Lung (tissue), 11 donors: ENCODE measurements at regions not wholly inside any gene's neighbourhood (a gene's known extent, or its start where the extent isn't known, plus 50 kb on each side); places are given as distances from the start of the nearest gene placed in this dataset.

ENCODE experiments used
- ATAC-seq: fragments of 200-7000 bp; cut with Tn5 transposase; one replicate; pipeline ENCODE4 v1.9.1; 2020; ENCODE audit warnings: moderate number of reproducible peaks; ENCODE audit not compliant: insufficient read depth, low FRiP score
- DNase-seq, 3 donors: peaks; one replicate each; pipeline ENCODE4 v3.0.0-alpha.2; 2013 to 2017
- H3K27ac ChIP-seq, 2 donors: one replicate each; pipeline ENCODE4 v1.5.1; 2013; ENCODE audit warnings: mild to moderate bottlenecking in 2 of 2, moderate library complexity in 2 of 2, control low read depth in 1 of 2, inconsistent platforms in 1 of 2, low read depth in 1 of 2, low read length in 1 of 2
- H3K27me3 ChIP-seq, 3 donors: one replicate each; pipeline ENCODE4 v1.5.1; 2013; ENCODE audit warnings: low read length in 2 of 3; ENCODE audit not compliant: control insufficient read depth in 3 of 3, insufficient read depth in 3 of 3
- H3K36me3 ChIP-seq, 4 donors: one replicate each; pipeline ENCODE4 v1.5.1; 2013; ENCODE audit warnings: low read length in 4 of 4, mild to moderate bottlenecking in 1 of 4, moderate library complexity in 1 of 4; ENCODE audit not compliant: control insufficient read depth in 4 of 4, insufficient read depth in 4 of 4
- H3K4me1 ChIP-seq, 5 donors: one replicate each; pipeline ENCODE4 v1.5.1; 2013; ENCODE audit warnings: low read length in 5 of 5, mild to moderate bottlenecking in 2 of 5, moderate library complexity in 1 of 5; ENCODE audit not compliant: control insufficient read depth in 5 of 5, insufficient read depth in 5 of 5
- H3K4me3 ChIP-seq: one replicate; pipeline ENCODE4 v1.5.1; 2013; ENCODE audit warnings: mild to moderate bottlenecking, control low read depth, moderate library complexity
- H3K9ac ChIP-seq, 2 donors: one replicate each; pipeline ENCODE4 v1.5.1; 2013; ENCODE audit warnings: low read length in 2 of 2, control low read depth in 1 of 2; ENCODE audit not compliant: insufficient read depth in 1 of 2
- H3K9me3 ChIP-seq, 4 donors: one replicate each; pipeline ENCODE4 v1.5.1; 2013; ENCODE audit warnings: low read length in 3 of 4, mild to moderate bottlenecking in 1 of 4, moderate library complexity in 1 of 4; ENCODE audit not compliant: control insufficient read depth in 4 of 4, insufficient read depth in 3 of 4
- CTCF ChIP-seq: IDR thresholded peaks from 2 replicates; pipeline ENCODE4 v1.5.1; 2012; ENCODE audit warnings: mild to moderate bottlenecking; ENCODE audit errors: control extremely low read depth, extremely low read depth
- WGBS, 2 donors: extraction: QIAGEN DNeasy Blood & Tissue Kit; methylation state at CpG; one replicate each; pipeline ENCODE4 v1.1.7; 2013; 5-methylcytosine and 5-hydroxymethylcytosine counted together
- donor health status: control.
- donor health status: control.
- donor health status: Bipolar disorder and iron deficiency.
- donor health status: healthy.
- donor health status: DM: yes; HTN: yes; CAD: no.

- Histone ChIP-seq H3K9me3 (no peaks in the 10 kb centered on the region), H3K27me3 (no peaks in the 10 kb centered on the region), H3K36me3 (no peaks in the 10 kb centered on the region), H3K4me1 (peaks cover 0 to 6% (median 0%) of the 10 kb centered on the region in 5 donors), H3K9ac (no peak overlapping the region), H3K4me3 (no peak overlapping the region), H3K27ac (no peak overlapping the region)
- 89 to 91% methylated on average over 8 of the region's 8 CpGs for WGBS, 2 donors
- no peak for ATAC-seq
- no peak for TF ChIP-seq CTCF
- no peak for DNase-seq
These were observed 91.6 kb downstream of the RHOB start for GRCh38 chr2:20538308-20539132.

- no peak overlapping the region for H3K9ac ChIP-seq
- no peaks in the 10 kb centered on the region for H3K9me3 ChIP-seq
- WGBS, 2 donors = 67 to 81% methylated on average over 4 to 6 of the region's 6 CpGs
- DNase-seq (no peak), ATAC-seq (no peak)
- H3K27me3 ChIP-seq = no peaks in the 10 kb centered on the region
- TF ChIP-seq CTCF = no peak
- no peak overlapping the region for H3K4me3 ChIP-seq
- H3K36me3 ChIP-seq = no peaks in the 10 kb centered on the region
- peaks cover 0 to 13% (median 0%) of the 10 kb centered on the region in 5 donors for H3K4me1 ChIP-seq
- no peak overlapping the region for H3K27ac ChIP-seq
These were observed 92.4 kb downstream of the RHOB start for GRCh38 chr2:20539133-20539719.

DNA sequence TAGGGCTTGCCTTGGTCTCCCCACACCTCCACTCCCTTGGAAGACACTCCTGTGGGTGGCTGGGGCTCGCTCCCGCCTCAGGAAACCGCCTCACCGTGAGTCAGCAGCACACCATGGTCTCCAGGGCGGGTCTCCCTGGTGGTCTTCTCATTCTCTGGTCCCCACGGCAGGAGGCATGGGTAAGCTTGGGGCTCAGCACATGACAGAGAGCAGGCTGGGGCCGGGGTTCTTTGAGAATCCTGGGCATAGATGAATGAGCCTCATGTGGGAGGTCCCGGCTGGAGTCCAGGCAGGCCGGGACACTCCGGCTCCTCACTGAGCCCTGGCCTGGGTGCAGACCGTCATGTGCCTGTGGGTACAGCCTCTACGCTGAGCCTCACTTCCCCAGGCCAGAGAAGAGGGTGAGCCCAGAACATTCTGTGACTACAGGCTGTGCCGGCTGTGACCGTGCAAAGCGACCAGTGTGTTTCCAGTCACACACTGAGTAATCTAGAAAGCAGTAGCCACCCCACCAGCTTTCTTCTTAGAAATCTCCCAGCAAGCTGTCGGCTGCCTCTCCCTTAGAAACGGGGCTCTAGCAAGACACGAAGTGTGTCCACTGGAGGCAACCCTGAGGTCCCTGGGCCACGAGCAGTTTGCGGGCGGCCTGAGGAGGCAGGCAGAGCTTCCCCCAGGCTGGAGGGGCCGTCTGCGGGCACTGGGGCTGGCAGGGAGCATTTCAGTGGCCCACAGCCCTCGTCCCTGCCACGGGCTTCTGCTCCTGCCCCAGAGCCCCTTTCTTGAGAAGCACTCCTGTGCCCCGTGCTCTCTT, 93.1 kb downstream of the RHOB start:
- Histone ChIP-seq H3K36me3 (no peaks in the 10 kb centered on the region), H3K9me3 (no peaks in the 10 kb centered on the region), H3K4me3 (no peak overlapping the region), H3K9ac (no peak overlapping the region), H3K27ac (no peak overlapping the region), H3K27me3 (no peaks in the 10 kb centered on the region), H3K4me1 (peaks cover 0 to 13% (median 0%) of the 10 kb centered on the region in 5 donors)
- 88% methylated on average over 26 of the region's 26 CpGs for WGBS, 2 donors
- ATAC-seq (no peak), DNase-seq (no peak)
- TF ChIP-seq CTCF = no peak
